GM12873 (cell line): ENCODE measurements at regions not wholly inside any gene's neighbourhood (a gene's known extent, or its start where the extent isn't known, plus 50 kb on each side); places are given as distances from the start of the nearest gene placed in this dataset.

Source experiments
- TF ChIP-seq, protein P1 (sequence below): IDR thresholded peaks from 2 replicates; pipeline ENCODE4 v1.5.1; 2012; ENCODE audit warnings: low read depth, mild to moderate bottlenecking, moderate library complexity, low read length, control low read depth; ENCODE audit not compliant: insufficient read depth; ENCODE audit errors: missing control alignments

DNA sequence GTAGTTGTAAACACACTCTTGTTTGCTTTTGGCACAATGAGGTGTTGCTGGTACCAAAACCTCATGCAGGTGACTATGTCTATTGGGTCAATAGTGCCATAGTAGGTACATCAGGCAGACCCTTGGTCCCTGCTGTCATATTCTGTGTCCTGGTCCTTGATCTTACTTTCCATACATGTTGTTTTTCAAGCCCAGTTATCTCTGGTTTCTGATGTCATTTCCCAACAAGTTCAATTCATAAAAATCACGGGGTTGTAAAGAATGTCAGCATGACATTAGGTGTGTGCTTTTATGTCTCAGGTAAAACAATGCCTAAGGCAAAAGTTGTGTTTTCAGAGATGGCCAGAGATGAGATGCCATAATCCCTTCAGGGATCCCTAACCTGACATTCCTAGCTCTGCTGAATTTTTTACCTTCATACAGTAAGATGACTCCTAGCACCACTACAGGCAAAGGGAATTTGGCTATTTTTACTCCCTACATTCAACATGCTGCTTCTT is 390.3 kb upstream of the PKN2 start:
- TF ChIP-seq, protein P1, sequence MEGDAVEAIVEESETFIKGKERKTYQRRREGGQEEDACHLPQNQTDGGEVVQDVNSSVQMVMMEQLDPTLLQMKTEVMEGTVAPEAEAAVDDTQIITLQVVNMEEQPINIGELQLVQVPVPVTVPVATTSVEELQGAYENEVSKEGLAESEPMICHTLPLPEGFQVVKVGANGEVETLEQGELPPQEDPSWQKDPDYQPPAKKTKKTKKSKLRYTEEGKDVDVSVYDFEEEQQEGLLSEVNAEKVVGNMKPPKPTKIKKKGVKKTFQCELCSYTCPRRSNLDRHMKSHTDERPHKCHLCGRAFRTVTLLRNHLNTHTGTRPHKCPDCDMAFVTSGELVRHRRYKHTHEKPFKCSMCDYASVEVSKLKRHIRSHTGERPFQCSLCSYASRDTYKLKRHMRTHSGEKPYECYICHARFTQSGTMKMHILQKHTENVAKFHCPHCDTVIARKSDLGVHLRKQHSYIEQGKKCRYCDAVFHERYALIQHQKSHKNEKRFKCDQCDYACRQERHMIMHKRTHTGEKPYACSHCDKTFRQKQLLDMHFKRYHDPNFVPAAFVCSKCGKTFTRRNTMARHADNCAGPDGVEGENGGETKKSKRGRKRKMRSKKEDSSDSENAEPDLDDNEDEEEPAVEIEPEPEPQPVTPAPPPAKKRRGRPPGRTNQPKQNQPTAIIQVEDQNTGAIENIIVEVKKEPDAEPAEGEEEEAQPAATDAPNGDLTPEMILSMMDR = no peak

DNA sequence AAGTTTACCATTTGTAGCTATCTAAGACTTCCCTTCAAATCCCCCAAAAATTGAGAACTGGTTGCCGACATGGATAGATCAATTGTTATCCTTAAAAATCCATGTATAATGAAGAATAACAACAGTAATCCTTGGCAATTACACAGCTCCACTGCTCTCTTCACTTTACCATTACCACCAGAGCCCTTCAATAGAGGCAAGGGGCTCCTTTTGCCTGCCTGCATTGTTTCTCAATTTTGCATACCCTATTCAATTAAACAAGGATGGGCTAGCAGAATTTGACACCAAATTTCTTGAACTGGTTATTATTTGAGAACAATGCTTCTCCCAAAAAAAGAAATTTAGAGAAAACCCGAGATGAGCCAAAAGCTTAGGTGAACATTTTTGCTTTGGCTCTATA is 387.8 kb upstream of the PKN2 start:
- TF ChIP-seq, protein P1 = no peak

DNA sequence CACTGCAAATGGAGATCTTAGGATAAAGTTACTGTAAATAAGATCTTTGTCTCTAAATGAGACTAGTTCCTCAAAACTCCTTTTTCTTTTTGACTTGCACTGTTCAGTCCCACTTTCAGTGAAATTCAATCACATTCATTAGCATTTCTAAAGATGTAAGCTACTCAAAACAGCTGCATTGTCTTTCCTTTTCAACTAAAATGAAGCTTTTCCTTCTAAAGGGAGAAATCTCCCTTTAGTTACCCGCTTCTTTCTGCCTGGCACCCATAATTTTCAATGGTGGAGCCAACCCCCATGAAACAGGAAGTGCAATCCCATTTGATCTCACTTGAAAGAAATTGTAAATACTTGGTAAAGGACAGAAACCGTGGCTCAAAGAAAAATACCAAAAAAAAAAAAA is 387.4 kb upstream of the PKN2 start:
- TF ChIP-seq, protein P1 = no peak

DNA sequence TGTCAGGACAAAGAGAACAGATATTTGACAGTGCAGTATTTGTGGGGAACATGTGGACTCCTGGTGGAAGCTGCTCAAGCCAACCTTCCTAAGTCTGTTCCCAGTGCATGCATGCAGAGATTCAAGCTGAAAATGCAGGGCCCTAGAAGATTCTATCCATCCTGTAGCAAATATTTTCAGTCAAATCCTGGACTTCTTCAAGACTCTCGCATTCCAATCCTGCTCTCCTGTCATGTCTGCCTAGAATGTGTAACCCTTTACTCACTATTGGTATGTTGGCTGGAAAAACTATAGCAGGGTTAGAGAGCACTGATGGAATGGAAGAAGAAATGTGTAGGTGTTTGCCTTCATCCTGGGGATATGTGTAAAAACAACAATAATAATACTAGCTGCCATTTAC is 385.6 kb upstream of the PKN2 start:
- TF ChIP-seq, protein P1 = no peak

DNA sequence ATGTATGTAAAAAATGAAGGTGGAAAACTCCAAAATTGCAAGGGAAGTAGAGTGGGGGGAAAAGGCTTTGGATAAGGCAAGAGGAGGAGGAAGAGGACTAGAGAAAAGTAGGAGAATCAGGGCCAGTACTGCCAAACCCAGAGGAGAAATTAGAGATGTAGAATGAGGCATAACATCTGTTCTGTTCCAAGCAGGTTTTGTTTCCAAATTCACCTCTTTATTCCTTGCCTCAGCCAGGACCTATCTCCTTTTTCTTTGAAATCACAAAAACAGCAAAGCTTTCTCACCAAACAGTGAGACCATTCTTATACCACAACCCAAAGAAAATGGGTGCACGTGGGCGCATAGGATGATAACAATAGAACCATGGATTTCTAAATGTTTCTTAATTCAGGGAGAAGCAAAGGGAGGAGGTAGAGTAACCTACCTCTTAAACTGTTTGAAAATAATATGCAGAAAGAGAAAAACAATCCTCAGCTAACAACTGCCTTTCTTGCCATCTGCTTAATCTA is 383.3 kb upstream of the PKN2 start:
- TF ChIP-seq, protein P1 = no peak

DNA sequence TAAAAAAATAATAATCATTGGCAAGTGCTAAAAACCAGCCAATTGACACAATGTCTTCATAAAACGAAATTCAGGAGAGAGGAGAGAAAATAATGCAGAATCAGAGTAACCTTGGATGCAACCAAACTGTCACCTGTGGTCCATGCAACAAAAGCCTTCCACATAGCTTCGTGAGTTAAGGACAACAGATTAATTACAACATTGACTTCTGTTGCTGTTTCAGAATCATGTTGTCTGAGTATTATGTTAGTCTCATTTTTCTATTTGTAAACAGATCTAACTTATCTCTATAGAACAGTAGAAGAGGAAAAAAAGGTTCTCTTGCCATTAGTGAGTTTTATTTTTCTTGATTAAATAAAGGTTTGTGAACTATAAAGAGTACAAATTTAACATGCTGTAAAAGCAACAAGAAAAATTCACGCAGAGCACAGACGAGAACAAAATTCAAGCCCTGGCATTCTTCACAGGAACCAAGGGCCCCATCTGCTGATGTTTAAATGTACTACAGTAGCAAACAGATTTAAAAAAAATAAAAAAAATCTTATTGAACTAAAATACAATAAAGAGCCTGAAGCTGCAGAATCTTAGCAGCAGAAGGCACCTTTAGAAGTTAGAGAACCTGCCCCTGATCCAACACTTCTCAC is 381.1 kb upstream of the PKN2 start:
- TF ChIP-seq, protein P1 = peak; percentile 23

DNA sequence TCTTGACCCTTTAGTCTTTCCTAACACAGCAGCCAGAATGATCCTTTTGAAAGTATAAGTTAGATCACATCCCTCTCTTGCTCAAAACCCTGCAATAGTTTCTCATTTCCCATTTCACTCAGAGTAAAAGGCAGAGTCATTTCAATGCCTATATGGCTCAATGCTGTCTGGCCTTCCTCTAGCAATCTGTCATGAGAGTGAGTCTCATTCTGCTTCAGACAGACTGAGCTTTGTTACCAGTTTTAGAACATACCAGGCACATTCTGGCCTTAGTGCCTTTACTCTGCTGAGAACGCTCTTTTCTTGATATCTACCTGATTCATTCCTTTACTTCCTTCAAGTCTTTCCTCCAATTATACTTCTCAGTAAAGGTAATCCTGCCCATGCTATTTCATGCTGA is 372.8 kb upstream of the PKN2 start:
- TF ChIP-seq, protein P1 = no peak
